ENCODE measurements at regions not wholly inside any gene's neighbourhood (a gene's known extent, or its start where the extent isn't known, plus 50 kb on each side); places are given as distances from the start of the nearest gene placed in this dataset.

DNA sequence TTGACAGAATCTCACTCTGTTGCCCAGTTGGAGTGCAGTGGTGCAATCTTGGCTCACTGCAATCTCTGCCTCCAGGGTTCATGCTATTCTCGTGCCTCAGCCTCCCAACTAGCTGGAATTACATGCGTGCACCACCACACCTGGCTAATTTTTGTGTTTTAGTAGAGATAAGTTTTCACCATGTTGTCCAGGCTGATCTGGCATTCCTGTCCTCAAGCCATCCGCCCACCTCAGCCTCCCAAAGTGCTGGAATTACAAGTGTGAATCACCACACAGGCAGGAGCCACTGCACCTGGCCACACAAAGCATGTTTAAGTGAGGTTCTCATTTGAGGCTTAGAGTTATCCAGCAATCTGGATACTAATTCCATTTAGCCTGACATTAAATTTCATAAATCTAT, 180.9 kb upstream of the GRID2 start:
- no peaks in the 10 kb centered on the region for H3K9me2 ChIP-seq (ENCODE audit: insufficient read depth)
- H3F3A ChIP-seq (ENCODE audit: insufficient read depth, low read depth), result no peaks in the 10 kb centered on the region
- H3K4me1 ChIP-seq (replicated peaks; ENCODE audit: insufficient read depth), result no peaks in the 10 kb centered on the region
- no peak overlapping the region for H2AFZ ChIP-seq
- H3K36me3 ChIP-seq (ENCODE audit: low read depth), result no peaks in the 10 kb centered on the region
- H3K27me3 ChIP-seq (ENCODE audit: insufficient read depth, low read depth), result no peaks in the 10 kb centered on the region
- H3K4me3 ChIP-seq, result no peak overlapping the region
- no peaks in the 10 kb centered on the region for H3K9me3 ChIP-seq (ENCODE audit: insufficient read depth, low read depth)
- H4K20me1 ChIP-seq (ENCODE audit: insufficient read depth), result no peaks in the 10 kb centered on the region
- no peak for TF ChIP-seq EZH2 (IDR thresholded peaks at IDR 0.05; ENCODE audit: low read depth)
- no peak for TF ChIP-seq CTCF (conservative IDR thresholded peaks at IDR 0.05)
- H3K27ac ChIP-seq, result no peak overlapping the region
- no peak overlapping the region for H3K4me2 ChIP-seq
- no peak for DNase-seq
- H3K79me2 ChIP-seq (ENCODE audit: low read depth), result no peaks in the 10 kb centered on the region
- ChIA-PET POLR2A (ENCODE audit: unreplicated experiment) (no interaction called here), CTCF (no interaction called here)
- intact Hi-C loops (cut with micrococcal nuclease; ENCODE audit: unreplicated experiment), result no loop called here
- no TSS peak for BruUV-seq (replicated peaks)

DNA sequence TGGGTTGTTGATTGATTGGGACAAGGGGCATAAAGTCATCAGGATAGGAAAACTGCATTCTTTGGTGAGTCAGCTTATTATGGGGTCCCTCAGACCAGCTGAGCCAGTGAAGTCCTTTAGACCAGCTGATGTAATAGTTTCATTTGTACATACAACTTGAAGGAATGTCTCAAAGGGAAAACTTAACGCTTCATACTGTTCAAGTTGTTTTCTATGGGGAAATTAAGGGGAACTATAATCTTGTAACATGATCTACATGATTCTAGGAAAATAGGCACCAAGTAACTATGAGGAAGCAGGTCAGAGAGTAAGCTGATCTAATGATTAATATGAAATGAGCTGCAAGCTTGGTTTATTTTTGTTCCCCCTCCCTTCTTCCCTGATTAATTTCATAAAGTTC, 175.1 kb upstream of the GRID2 start:
- DNase-seq, result no peak
- H3K4me3 ChIP-seq, result no peak overlapping the region
- no TSS peak for BruUV-seq (replicated peaks)
- H3K27me3 ChIP-seq (ENCODE audit: insufficient read depth, low read depth), result no peaks in the 10 kb centered on the region
- no peaks in the 10 kb centered on the region for H3K9me3 ChIP-seq (ENCODE audit: insufficient read depth, low read depth)
- no peak overlapping the region for H2AFZ ChIP-seq
- CTCF ChIA-PET, result no interaction called here
- H3K9me2 ChIP-seq (ENCODE audit: insufficient read depth), result no peaks in the 10 kb centered on the region
- no peaks in the 10 kb centered on the region for H3F3A ChIP-seq (ENCODE audit: insufficient read depth, low read depth)
- no peaks in the 10 kb centered on the region for H3K36me3 ChIP-seq (ENCODE audit: low read depth)
- H3K4me1 ChIP-seq (replicated peaks; ENCODE audit: insufficient read depth), result no peaks in the 10 kb centered on the region
- no peak for TF ChIP-seq CTCF (conservative IDR thresholded peaks at IDR 0.05)
- TF ChIP-seq EZH2 (IDR thresholded peaks at IDR 0.05; ENCODE audit: low read depth), result no peak
- H3K79me2 ChIP-seq (ENCODE audit: low read depth), result no peaks in the 10 kb centered on the region
- H3K27ac ChIP-seq, result no peak overlapping the region
- intact Hi-C loops (cut with micrococcal nuclease; ENCODE audit: unreplicated experiment), result no loop called here
- POLR2A ChIA-PET (ENCODE audit: unreplicated experiment), result no interaction called here
- H4K20me1 ChIP-seq (ENCODE audit: insufficient read depth), result no peaks in the 10 kb centered on the region
- no peak overlapping the region for H3K4me2 ChIP-seq

- Histone ChIP-seq H3K9me2 (ENCODE audit: insufficient read depth) (no peaks in the 10 kb centered on the region), H3K9me3 (ENCODE audit: insufficient read depth, low read depth) (no peaks in the 10 kb centered on the region), H2AFZ (no peak overlapping the region), H3K4me3 (no peak overlapping the region), H3K27ac (no peak overlapping the region), H3F3A (ENCODE audit: insufficient read depth, low read depth) (no peaks in the 10 kb centered on the region), H3K4me1 (replicated peaks; ENCODE audit: insufficient read depth) (no peaks in the 10 kb centered on the region), H3K36me3 (ENCODE audit: low read depth) (no peaks in the 10 kb centered on the region), H3K27me3 (ENCODE audit: insufficient read depth, low read depth) (no peaks in the 10 kb centered on the region), H3K4me2 (no peak overlapping the region), H4K20me1 (ENCODE audit: insufficient read depth) (no peaks in the 10 kb centered on the region), H3K79me2 (ENCODE audit: low read depth) (no peaks in the 10 kb centered on the region)
- BruUV-seq (replicated peaks), result no TSS peak
- POLR2A ChIA-PET (ENCODE audit: unreplicated experiment), result no interaction called here
- CTCF ChIA-PET, result no interaction called here
- no peak for TF ChIP-seq EZH2 (IDR thresholded peaks at IDR 0.05; ENCODE audit: low read depth)
- no peak for TF ChIP-seq CTCF (conservative IDR thresholded peaks at IDR 0.05)
- intact Hi-C loops (cut with micrococcal nuclease; ENCODE audit: unreplicated experiment), result no loop called here
- no peak for DNase-seq
Measured at GRCh38 chr4:92129408-92129994, 174.3 kb upstream of the GRID2 start.

All from PC-9 (cell line).